DOHH2 (cell line): ENCODE measurements at regions not wholly inside any gene's neighbourhood (a gene's known extent, or its start where the extent isn't known, plus 50 kb on each side); places are given as distances from the start of the nearest gene placed in this dataset.

Experiments used
- CTCF ChIP-seq: fragments of 200-600 bp; sonication (generic); IDR thresholded peaks from one replicate; pipeline ENCODE4 v1.5.1; 2014; ENCODE audit warnings: antibody characterized with exemption, mild to moderate bottlenecking, low read depth, low read length; ENCODE audit not compliant: poor library complexity, severe bottlenecking
- EZH2phosphoT487 ChIP-seq: fragments of 200-600 bp; sonication (generic); IDR thresholded peaks from 2 replicates; pipeline ENCODE4 v1.6.1; 2017; ENCODE audit warnings: borderline replicate concordance, mild to moderate bottlenecking, antibody characterized with exemption, low read length, moderate library complexity, mixed read lengths

- TF ChIP-seq CTCF (no peak), EZH2phosphoT487 (no peak)
Measured at GRCh38 chr18:2395427-2396161, 175.7 kb downstream of the METTL4 start.
